Testis (tissue), 2 donors: ENCODE measurements at regions not wholly inside any gene's neighbourhood (a gene's known extent, or its start where the extent isn't known, plus 50 kb on each side); places are given as distances from the start of the nearest gene placed in this dataset.

Source experiments
- CTCF ChIP-seq, 3 experiments: fragments of 450-650 bp in 2 of 3; fragments of 200-600 bp in 1 of 3; sonication (generic) in 1 of 3; IDR thresholded peaks; one replicate each; pipeline ENCODE4 v1.5.1; 2016 to 2019; ENCODE audit warnings: antibody characterized with exemption in 3 of 3, mild to moderate bottlenecking in 2 of 3, moderate library complexity in 1 of 3
- POLR2A ChIP-seq: fragments of 450-650 bp; IDR thresholded peaks from one replicate; pipeline ENCODE4 v1.6.1; 2017; ENCODE audit warnings: antibody characterized with exemption, mild to moderate bottlenecking, moderate library complexity

GRCh38 chr3:88418219-88418618 lies 268.5 kb downstream of the C3orf38 start:
- TF ChIP-seq CTCF (IDR thresholded peaks at IDR 0.05) (no peak), POLR2A (no peak)
